LNCaP clone FGC (cell line): ENCODE measurements at regions not wholly inside any gene's neighbourhood (a gene's known extent, or its start where the extent isn't known, plus 50 kb on each side); places are given as distances from the start of the nearest gene placed in this dataset.

ENCODE experiments used
- DNase-seq: peaks from one replicate; pipeline ENCODE4 v3.0.0-alpha.2; 2011; ENCODE audit warnings: low read depth
- H3K4me3 ChIP-seq: 2 replicates; pipeline ENCODE4 v1.5.1; 2011; ENCODE audit warnings: mild to moderate bottlenecking, low read depth, low read length, control low read depth
- CTCF ChIP-seq: IDR thresholded peaks from 2 replicates; pipeline ENCODE4 v1.5.1; 2012; ENCODE audit warnings: mild to moderate bottlenecking; ENCODE audit not compliant: control insufficient read depth, insufficient read depth; ENCODE audit errors: extremely low read depth

GRCh38 chr10:129387258-129387525, 79.8 kb upstream of the MGMT start:
- no peak for DNase-seq
- no peak overlapping the region for H3K4me3 ChIP-seq
- TF ChIP-seq CTCF = no peak

GRCh38 chr10:129388435-129388834, 78.6 kb upstream of the MGMT start:
- DNase-seq = no peak
- H3K4me3 ChIP-seq = no peak overlapping the region
- no peak for TF ChIP-seq CTCF

GRCh38 chr10:129389194-129389593, 77.8 kb upstream of the MGMT start:
- no peak for TF ChIP-seq CTCF
- no peak overlapping the region for H3K4me3 ChIP-seq
- DNase-seq = no peak

DNA sequence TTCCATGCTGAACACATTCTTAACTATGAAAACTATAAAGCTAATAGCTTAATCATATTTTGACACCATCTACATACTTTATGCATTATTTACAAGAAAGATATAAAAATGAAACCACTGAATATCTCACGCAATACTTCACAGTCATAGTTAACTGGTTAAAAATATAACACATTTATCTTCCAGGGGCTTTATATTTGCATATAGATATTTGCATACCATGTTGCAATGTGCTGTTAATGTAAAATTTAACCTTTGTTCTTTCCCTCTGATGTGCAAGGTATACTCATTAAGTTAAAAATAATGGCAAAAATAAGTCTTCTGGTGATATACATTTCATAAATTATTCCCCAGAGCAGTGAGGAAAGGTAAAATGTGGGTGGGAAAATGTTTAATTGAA, 76.9 kb upstream of the MGMT start:
- TF ChIP-seq CTCF = no peak
- no peak overlapping the region for H3K4me3 ChIP-seq
- no peak for DNase-seq

DNA sequence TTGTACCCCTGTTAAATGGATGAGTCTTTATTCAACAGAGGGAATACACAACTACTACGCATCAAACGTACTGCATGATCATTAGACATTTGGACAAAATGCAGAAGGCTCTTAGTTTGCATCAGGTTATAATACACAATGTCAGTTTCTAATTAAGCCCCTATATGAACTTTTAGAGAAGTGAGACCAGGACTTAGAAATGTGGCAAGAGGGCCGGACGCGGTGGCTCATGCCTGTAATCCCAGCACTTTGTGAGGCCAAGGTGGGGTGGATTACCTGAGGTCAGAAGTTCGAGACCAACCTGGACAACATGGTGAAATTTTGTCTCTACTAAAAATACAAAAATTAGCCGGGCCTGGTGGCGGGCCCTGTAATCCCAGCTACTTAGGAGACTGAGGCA, 76.3 kb upstream of the MGMT start:
- no peak for DNase-seq
- TF ChIP-seq CTCF = no peak
- no peak overlapping the region for H3K4me3 ChIP-seq

DNA sequence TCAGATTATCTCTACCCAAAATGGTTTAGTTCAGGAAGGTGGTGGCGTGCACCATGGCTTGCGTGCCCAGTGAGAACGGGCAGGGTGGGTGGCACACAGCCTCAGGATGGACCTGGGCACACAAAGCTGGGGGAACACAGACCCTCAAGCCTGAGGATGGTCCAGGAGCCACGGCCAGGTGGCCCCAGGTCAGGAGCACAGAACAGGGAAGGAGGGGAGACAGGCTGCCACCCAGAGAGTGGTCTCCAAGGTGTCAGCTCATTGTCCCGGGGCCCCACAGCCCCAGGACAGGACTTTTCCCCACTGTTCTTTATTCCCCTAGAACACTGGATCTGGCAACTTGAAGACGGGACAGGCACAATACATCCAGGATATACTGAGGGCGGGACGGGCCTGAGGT, 75.6 kb upstream of the MGMT start:
- DNase-seq = no peak
- H3K4me3 ChIP-seq = no peak overlapping the region
- no peak for TF ChIP-seq CTCF

DNA sequence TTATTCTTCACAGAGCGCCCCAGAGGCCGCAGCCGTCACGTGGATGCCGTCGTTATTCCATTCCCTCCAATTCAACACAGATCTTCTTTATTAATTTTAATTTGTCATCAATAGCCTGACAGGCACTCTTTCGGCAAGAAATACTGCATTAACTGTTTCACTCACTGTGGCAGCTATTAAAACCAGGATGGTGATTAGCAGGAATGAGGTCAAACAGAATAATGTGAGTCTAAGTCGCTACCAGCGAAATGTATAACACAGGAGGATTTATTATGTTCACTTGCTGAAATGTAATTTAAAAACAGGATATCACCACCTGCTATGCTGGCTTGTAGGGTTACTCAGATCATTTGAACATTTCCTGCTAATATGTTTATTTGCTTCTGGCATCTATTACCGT, 74.2 kb upstream of the MGMT start:
- no peak for TF ChIP-seq CTCF
- no peak for DNase-seq
- no peak overlapping the region for H3K4me3 ChIP-seq
